Trophoblast cell (in vitro differentiated cells and primary cell): ENCODE measurements at regions not wholly inside any gene's neighbourhood (a gene's known extent, or its start where the extent isn't known, plus 50 kb on each side); places are given as distances from the start of the nearest gene placed in this dataset.
A peak's percentile ranks its signal among the peaks of the same experiment; 100 is the strongest.

Experiments
- DNase-seq, 2 donors: peaks; one replicate each; pipeline ENCODE4 v3.0.0-alpha.2; 2016
- H2AFZ ChIP-seq: 2 replicates; pipeline ENCODE4 v1.6.1; 2013; ENCODE audit warnings: low read length, moderate library complexity, mild to moderate bottlenecking; ENCODE audit not compliant: insufficient read depth, poor library complexity
- H2AK5ac ChIP-seq: 2 replicates; pipeline ENCODE4 v1.6.1; 2013; ENCODE audit warnings: mild to moderate bottlenecking, low read length
- H2BK120ac ChIP-seq: 2 replicates; pipeline ENCODE4 v1.6.1; 2013; ENCODE audit warnings: low read length, mild to moderate bottlenecking, moderate library complexity; ENCODE audit not compliant: insufficient read depth, poor library complexity
- H2BK12ac ChIP-seq: 2 replicates; pipeline ENCODE4 v1.6.1; 2013; ENCODE audit warnings: mild to moderate bottlenecking, low read length, moderate library complexity
- H2BK5ac ChIP-seq: 2 replicates; pipeline ENCODE4 v1.6.1; 2013; ENCODE audit warnings: low read length, low read depth, moderate library complexity, mild to moderate bottlenecking; ENCODE audit not compliant: poor library complexity
- H3K14ac ChIP-seq: 2 replicates; pipeline ENCODE4 v1.6.1; 2013; ENCODE audit warnings: mild to moderate bottlenecking, low read length
- H3K18ac ChIP-seq: 2 replicates; pipeline ENCODE4 v1.6.1; 2013; ENCODE audit warnings: mild to moderate bottlenecking, low read length
- H3K23ac ChIP-seq: 2 replicates; pipeline ENCODE4 v1.6.1; 2013; ENCODE audit warnings: low read length
- H3K27ac ChIP-seq: 2 replicates; pipeline ENCODE4 v1.5.1; 2013; ENCODE audit warnings: low read depth, mild to moderate bottlenecking, inconsistent platforms, low read length, moderate library complexity
- H3K27me3 ChIP-seq: 2 replicates; pipeline ENCODE4 v1.6.1; 2013; ENCODE audit warnings: inconsistent platforms, mild to moderate bottlenecking, low read length, moderate library complexity; ENCODE audit not compliant: insufficient read depth
- H3K36me3 ChIP-seq, 2 experiments: 1 replicate in 1 of 2; 2 replicates in 1 of 2; pipeline ENCODE4 v1.6.1; 2013; ENCODE audit warnings: low read length in 2 of 2, mild to moderate bottlenecking in 2 of 2, moderate library complexity in 1 of 2; ENCODE audit not compliant: insufficient read depth in 2 of 2, control insufficient read depth in 1 of 2
- H3K4ac ChIP-seq: 2 replicates; pipeline ENCODE4 v1.6.1; 2013; ENCODE audit warnings: low read depth, mild to moderate bottlenecking, low read length, moderate library complexity
- H3K4me1 ChIP-seq, 2 experiments: 1 replicate in 1 of 2; 2 replicates in 1 of 2; pipeline ENCODE4 v1.6.1; 2013; ENCODE audit warnings: low read length in 2 of 2, mild to moderate bottlenecking in 2 of 2, moderate library complexity in 1 of 2; ENCODE audit not compliant: insufficient read depth in 2 of 2, control insufficient read depth in 1 of 2
- H3K4me2 ChIP-seq: 2 replicates; pipeline ENCODE4 v1.6.1; 2013; ENCODE audit warnings: inconsistent platforms, mild to moderate bottlenecking, low read length, moderate library complexity
- H3K4me3 ChIP-seq: 2 replicates; pipeline ENCODE4 v1.5.1; 2013; ENCODE audit warnings: mild to moderate bottlenecking, low read depth, low read length, inconsistent platforms
- H3K79me1 ChIP-seq: one replicate; pipeline ENCODE4 v1.6.1; 2013; ENCODE audit warnings: low read length
- H3K79me2 ChIP-seq: 2 replicates; pipeline ENCODE4 v1.6.1; 2013; ENCODE audit warnings: low read length, mild to moderate bottlenecking; ENCODE audit not compliant: control insufficient read depth, insufficient read depth, poor library complexity
- H3K9ac ChIP-seq: 2 replicates; pipeline ENCODE4 v1.6.1; 2013; ENCODE audit warnings: mild to moderate bottlenecking, low read length
- H3K9me3 ChIP-seq: 2 replicates; pipeline ENCODE4 v1.6.1; 2013; ENCODE audit warnings: low read depth, mild to moderate bottlenecking, control low read depth, inconsistent platforms, low read length; ENCODE audit not compliant: insufficient read depth
- H4K12ac ChIP-seq: 2 replicates; pipeline ENCODE4 v1.6.1; 2013; ENCODE audit warnings: low read depth, mild to moderate bottlenecking, low read length, moderate library complexity
- H4K8ac ChIP-seq: 2 replicates; pipeline ENCODE4 v1.6.1; 2013; ENCODE audit warnings: low read depth, mild to moderate bottlenecking, low read length, moderate library complexity
- H4K91ac ChIP-seq: one replicate; pipeline ENCODE4 v1.6.1; 2013; ENCODE audit warnings: low read depth, mild to moderate bottlenecking, low read length, moderate library complexity
- WGBS: extraction: QIAGEN DNeasy Blood & Tissue Kit; methylation state at CpG from one replicate; pipeline ENCODE4 v1.1.7; 2013; ENCODE audit warnings: missing lambda C conversion rate; ENCODE audit not compliant: insufficient read length, insufficient coverage; ENCODE audit errors: extremely low coverage; 5-methylcytosine and 5-hydroxymethylcytosine counted together

DNA sequence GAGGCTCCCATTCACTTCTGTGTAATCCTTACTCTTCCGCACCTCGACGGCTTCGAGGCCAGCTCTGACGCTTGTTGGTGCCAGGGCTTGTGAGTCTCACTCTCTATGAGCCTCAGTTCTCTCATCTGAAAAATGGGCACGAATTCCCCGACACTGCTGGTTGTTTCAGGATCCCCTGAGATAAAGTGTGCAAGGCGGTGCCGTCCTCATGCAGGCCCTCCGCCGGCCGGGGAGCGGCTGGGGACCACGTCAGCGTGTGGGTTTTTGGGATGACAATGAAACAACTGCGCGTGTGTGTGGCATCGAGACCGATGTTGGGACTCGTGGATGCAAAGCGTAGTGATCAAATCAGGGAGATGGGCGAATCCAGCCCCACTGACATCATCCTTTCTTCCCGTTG lies 75.6 kb downstream of the FOXL3 start:
- Histone ChIP-seq H2AFZ (no peak overlapping the region), H3K9me3 (no peaks in the 10 kb centered on the region), H4K12ac (no peak overlapping the region), H3K14ac (no peak overlapping the region), H3K4me3 (no peak overlapping the region), H4K91ac (no peak overlapping the region), H3K79me1 (no peaks in the 10 kb centered on the region), H3K4ac (no peak overlapping the region), H2BK5ac (no peak overlapping the region), H3K18ac (no peak overlapping the region), H2BK12ac (no peak overlapping the region), H3K27me3 (no peaks in the 10 kb centered on the region), H3K4me2 (no peak overlapping the region), H3K23ac (no peak overlapping the region), H2BK120ac (no peak overlapping the region), H3K9ac (no peak overlapping the region), H2AK5ac (no peak overlapping the region), H3K27ac (no peak overlapping the region), H3K79me2 (no peaks in the 10 kb centered on the region), H3K4me1 (peaks cover 12 to 15% of the 10 kb centered on the region in 2 experiments), H3K36me3 (no peaks in the 10 kb centered on the region), H4K8ac (no peak overlapping the region)
- WGBS, result no CpG with 5 or more reads among the region's 23 CpGs
- no peak for DNase-seq

DNA sequence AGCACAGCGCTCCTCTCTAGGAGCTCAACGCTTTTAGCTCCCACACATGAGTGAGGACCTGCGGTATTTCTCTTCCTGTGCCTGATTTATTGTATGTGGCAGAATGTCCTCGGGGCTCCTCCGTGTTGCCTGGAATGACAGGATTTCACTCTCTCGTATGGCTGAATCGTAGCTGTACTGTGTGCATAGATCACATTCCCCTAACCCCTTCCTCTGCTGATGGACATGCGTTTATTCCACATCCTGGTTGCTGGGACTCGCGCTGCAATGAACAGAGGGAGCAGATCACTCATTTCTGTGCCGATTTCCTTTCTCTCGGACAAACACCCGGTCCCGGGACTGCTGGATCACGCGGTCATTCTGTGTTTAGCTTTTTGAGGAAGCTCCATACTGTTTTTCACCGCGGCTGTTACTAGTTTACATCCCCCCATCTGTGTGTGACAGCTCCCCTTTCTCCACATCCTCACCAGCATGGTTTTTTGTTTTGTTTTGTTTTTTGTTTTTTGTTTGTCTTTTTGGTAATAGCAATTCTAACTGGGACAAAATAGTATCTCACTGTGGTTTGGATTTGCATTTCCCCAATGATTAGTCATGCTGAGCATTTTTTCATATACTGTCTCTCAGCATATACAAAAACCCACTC lies 76.3 kb downstream of the FOXL3 start:
- Histone ChIP-seq H3K79me2 (no peaks in the 10 kb centered on the region), H4K12ac (no peak overlapping the region), H3K79me1 (no peaks in the 10 kb centered on the region), H3K4ac (no peak overlapping the region), H2AFZ (no peak overlapping the region), H4K8ac (no peak overlapping the region), H3K27ac (no peak overlapping the region), H3K9ac (no peak overlapping the region), H3K18ac (no peak overlapping the region), H3K27me3 (no peaks in the 10 kb centered on the region), H2BK5ac (no peak overlapping the region), H3K14ac (no peak overlapping the region), H3K4me1 (peaks cover 12 to 15% of the 10 kb centered on the region in 2 experiments), H2BK120ac (no peak overlapping the region), H4K91ac (no peak overlapping the region), H3K36me3 (no peaks in the 10 kb centered on the region), H3K23ac (no peak overlapping the region), H2BK12ac (no peak overlapping the region), H2AK5ac (no peak overlapping the region), H3K9me3 (no peaks in the 10 kb centered on the region), H3K4me3 (no peak overlapping the region), H3K4me2 (no peak overlapping the region)
- no peak for DNase-seq
- no CpG with 5 or more reads among the region's 18 CpGs for WGBS

- Histone ChIP-seq H2BK120ac (no peak overlapping the region), H4K91ac (no peak overlapping the region), H3K27ac (no peak overlapping the region), H3K9me3 (no peaks in the 10 kb centered on the region), H2BK5ac (no peak overlapping the region), H3K23ac (no peak overlapping the region), H3K4ac (no peak overlapping the region), H3K14ac (no peak overlapping the region), H4K8ac (no peak overlapping the region), H3K79me2 (no peaks in the 10 kb centered on the region), H4K12ac (no peak overlapping the region), H3K79me1 (no peaks in the 10 kb centered on the region), H3K4me1 (peaks cover 12 to 15% of the 10 kb centered on the region in 2 experiments), H3K9ac (no peak overlapping the region), H2AFZ (no peak overlapping the region), H3K36me3 (no peaks in the 10 kb centered on the region), H3K4me3 (no peak overlapping the region), H2AK5ac (no peak overlapping the region), H3K4me2 (no peak overlapping the region), H3K18ac (no peak overlapping the region), H3K27me3 (no peaks in the 10 kb centered on the region), H2BK12ac (no peak overlapping the region)
- WGBS, result no CpG with 5 or more reads among the region's 9 CpGs
- no peak for DNase-seq
Measured at GRCh38 chr7:367351-367901, 77.5 kb downstream of the FOXL3 start.

DNA sequence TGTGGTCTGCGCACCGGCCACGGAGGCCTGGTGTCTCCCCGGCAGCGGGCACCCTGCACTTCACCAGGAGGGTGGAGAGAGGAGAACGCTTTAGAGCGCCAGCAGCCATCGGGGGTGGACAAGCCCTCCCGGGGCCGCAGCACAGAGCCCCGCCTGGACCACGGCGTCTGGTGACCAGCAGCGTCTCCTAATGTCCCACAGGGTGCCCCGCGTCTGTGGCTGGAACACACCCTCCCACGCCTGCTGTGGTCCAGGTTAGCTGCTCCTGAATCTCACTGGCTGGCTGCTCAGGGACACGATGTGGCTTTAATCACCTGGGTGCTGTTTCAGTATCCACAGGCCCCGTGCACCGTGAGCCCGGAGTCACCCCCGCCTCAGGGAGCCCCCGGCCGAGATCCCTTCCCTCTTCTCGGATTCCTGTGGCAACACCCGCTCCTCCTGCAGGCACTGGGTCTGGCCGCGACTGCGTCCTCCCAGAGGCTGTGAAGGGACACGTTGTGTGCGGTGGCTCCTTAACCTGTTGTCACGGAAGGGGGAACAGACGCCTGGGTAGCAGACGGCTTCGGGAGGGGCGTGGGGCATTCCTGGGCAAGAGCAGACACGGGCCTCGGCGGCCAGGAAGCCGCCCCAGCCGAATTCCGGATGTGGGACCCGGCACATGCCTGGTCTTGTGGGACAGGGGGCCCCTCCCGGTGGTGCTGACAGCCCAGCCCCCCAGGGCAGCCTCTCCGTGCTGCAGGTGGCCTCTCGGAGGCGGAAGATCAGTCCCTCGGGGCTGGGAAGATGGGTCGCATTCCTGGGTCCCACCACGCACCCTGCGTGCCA lies 78.9 kb downstream of the FOXL3 start:
- Histone ChIP-seq H3K4me1 (peaks cover 12 to 15% of the 10 kb centered on the region in 2 experiments), H3K9ac (no peak overlapping the region), H3K18ac (no peak overlapping the region), H3K27me3 (no peaks in the 10 kb centered on the region), H3K9me3 (no peaks in the 10 kb centered on the region), H4K8ac (no peak overlapping the region), H3K4me2 (no peak overlapping the region), H2BK5ac (peak overlapping the region; percentile 12), H2BK12ac (no peak overlapping the region), H4K12ac (no peak overlapping the region), H3K27ac (no peak overlapping the region), H2AFZ (no peak overlapping the region), H3K4me3 (no peak overlapping the region), H2AK5ac (peak overlapping the region; percentile 24), H4K91ac (peak overlapping the region; percentile 29), H2BK120ac (peak overlapping the region; percentile 20), H3K79me1 (no peaks in the 10 kb centered on the region), H3K14ac (no peak overlapping the region), H3K79me2 (no peaks in the 10 kb centered on the region), H3K36me3 (no peaks in the 10 kb centered on the region), H3K4ac (no peak overlapping the region), H3K23ac (no peak overlapping the region)
- DNase-seq, result no peak
- no CpG with 5 or more reads among the region's 51 CpGs for whole genome bisulfite sequencing
